HepG2 (cell line): ENCODE measurements at regions not wholly inside any gene's neighbourhood (a gene's known extent, or its start where the extent isn't known, plus 50 kb on each side); places are given as distances from the start of the nearest gene placed in this dataset.
"Not testable (repeated sequence)": the region's sequence is repeated elsewhere in the genome, so short reads cannot be mapped to it uniquely, and the experiment has no call there.

Experiments
- ATAC-seq: fragments of 200-7000 bp; cut with Tn5 transposase; 3 replicates; pipeline ENCODE4 v1.9.1; 2020; ENCODE audit warnings: mild to moderate bottlenecking, moderate library complexity
- BruUV-seq: library from RNA; stranded (reverse); fragments of 400-500 nt; replicated peaks from 2 replicates; lab custom pipeline; 2021; lab: Mats Ljungman, UMichigan
- CTCF ChIA-PET: fragments of 300-600 bp; formaldehyde crosslinking; extraction: SDS; loops from one replicate; lab custom pipeline; 2021; ENCODE audit warnings: low total read pairs, inconsistent platforms, low intra/inter-chr PET ratio; lab: Yijun Ruan, JAX
- POLR2A ChIA-PET: fragments of 350-600 bp; sonication (Branson Sonifier 250); formaldehyde crosslinking; loops from one replicate; lab custom pipeline; 2020; ENCODE audit warnings: antibody characterized with exemption, inconsistent platforms; lab: Yijun Ruan, JAX
- DNase-seq: peaks from one replicate; pipeline ENCODE4 v3.0.0-alpha.2; 2015; ENCODE audit warnings: low spot score
- FAIRE-seq: peaks from 3 replicates; lab custom pipeline; 2011; peaks lifted over from hg19 to GRCh38; lab: Jason Lieb, UNC
- H2AFZ ChIP-seq: one replicate; pipeline ENCODE4 v1.6.1; 2011; ENCODE audit warnings: low read length, inconsistent platforms
- H3K27ac ChIP-seq: fragments of 300-600 bp; 3 replicates; pipeline ENCODE4 v1.8.0; 2011; ENCODE audit warnings: mixed run types, mild to moderate bottlenecking, mixed read lengths, low read length, inconsistent platforms; ENCODE audit not compliant: insufficient read depth; ENCODE audit errors: extremely low read length
- H3K27me3 ChIP-seq, 2 experiments: fragments of 200-600 bp in 1 of 2; 2 replicates in 1 of 2; 3 replicates in 1 of 2; pipeline versions ENCODE4 v1.6.0 to v1.8.0; 2011; ENCODE audit warnings: low read length in 2 of 2, mild to moderate bottlenecking in 2 of 2, moderate library complexity in 2 of 2, inconsistent platforms in 1 of 2; ENCODE audit not compliant: insufficient read depth in 2 of 2, control insufficient read depth in 1 of 2
- H3K36me3 ChIP-seq, 2 experiments: fragments of 200-600 bp in 1 of 2; replicated peaks in 1 of 2; 2 replicates in 1 of 2; 3 replicates in 1 of 2; pipeline versions ENCODE4 v1.5.1 to v1.8.0; 2011; ENCODE audit warnings: low read length in 2 of 2, inconsistent platforms in 1 of 2; ENCODE audit not compliant: insufficient read depth in 2 of 2, control insufficient read depth in 1 of 2
- H3K4me1 ChIP-seq: 2 replicates; pipeline ENCODE4 v1.5.1; 2012; ENCODE audit warnings: low read length, inconsistent platforms; ENCODE audit not compliant: insufficient read depth
- H3K4me2 ChIP-seq: 2 replicates; pipeline ENCODE4 v1.6.0; 2011; ENCODE audit warnings: low read depth, low read length, inconsistent platforms
- H3K4me3 ChIP-seq, 3 experiments: fragments of 200-600 bp in 1 of 3; sonication (generic), shearing (Covaris generic) in 1 of 3; replicated peaks in 1 of 3; 2 replicates each; pipeline ENCODE4 v1.5.1; 2011 to 2016; ENCODE audit warnings: low read length in 3 of 3, inconsistent platforms in 2 of 3, low read depth in 2 of 3, mild to moderate bottlenecking in 2 of 3, control low read depth in 1 of 3, mixed read lengths in 1 of 3; ENCODE audit not compliant: insufficient read depth in 1 of 3
- H3K79me2 ChIP-seq: one replicate; pipeline ENCODE4 v1.6.1; 2011; ENCODE audit warnings: low read length, inconsistent platforms; ENCODE audit not compliant: insufficient read depth
- H3K9ac ChIP-seq: 2 replicates; pipeline ENCODE4 v1.6.0; 2011; ENCODE audit warnings: mild to moderate bottlenecking, low read depth, low read length, inconsistent platforms; ENCODE audit not compliant: insufficient read depth
- H3K9me3 ChIP-seq: 2 replicates; pipeline ENCODE4 v1.5.1; 2012; ENCODE audit warnings: mild to moderate bottlenecking, low read length
- H4K20me1 ChIP-seq: 2 replicates; pipeline ENCODE4 v1.6.0; 2011; ENCODE audit warnings: inconsistent platforms, mild to moderate bottlenecking, low read length, moderate library complexity; ENCODE audit not compliant: insufficient read depth
- AGO1 ChIP-seq: fragments of 200-400 bp; formaldehyde crosslinking; IDR thresholded peaks from 2 replicates; pipeline ENCODE4 v1.6.1; 2017; ENCODE audit warnings: mild to moderate bottlenecking, low read depth, low read length, moderate library complexity; ENCODE audit not compliant: poor library complexity, severe bottlenecking
- HOXA7 ChIP-seq: sonication (generic); formaldehyde crosslinking; IDR thresholded peaks from 2 replicates; pipeline ENCODE4 v1.8.1; 2022; ENCODE audit warnings: mild to moderate bottlenecking, missing genetic modification reagents, moderate library complexity
- IRF2 ChIP-seq: IDR thresholded peaks from 2 replicates; pipeline ENCODE4 v1.6.1; 2018; ENCODE audit warnings: missing genetic modification reagents, missing compliant biosample characterization
- MATR3 ChIP-seq: sonication (generic); formaldehyde crosslinking; IDR thresholded peaks from 2 replicates; pipeline ENCODE4 v1.4.0; 2020; ENCODE audit warnings: missing genetic modification reagents
- MXD1 ChIP-seq: sonication (generic); formaldehyde crosslinking; IDR thresholded peaks from 2 replicates; pipeline ENCODE4 v1.4.0; 2020; ENCODE audit warnings: mild to moderate bottlenecking, missing genetic modification reagents
- NR0B2 ChIP-seq: sonication (generic); formaldehyde crosslinking; IDR thresholded peaks from 2 replicates; pipeline ENCODE4 v1.4.0; 2020; ENCODE audit warnings: mild to moderate bottlenecking, missing genetic modification reagents
- REPIN1 ChIP-seq: sonication (generic); formaldehyde crosslinking; IDR thresholded peaks from 2 replicates; pipeline ENCODE4 v1.8.0; 2022; ENCODE audit warnings: missing genetic modification reagents, low read depth, mild to moderate bottlenecking, borderline replicate concordance
- SAFB2 ChIP-seq: sonication (generic); formaldehyde crosslinking; IDR thresholded peaks from 2 replicates; pipeline ENCODE4 v1.5.1; 2020; ENCODE audit warnings: missing genetic modification reagents, low read depth, mild to moderate bottlenecking, borderline replicate concordance
- SMAD3 ChIP-seq: sonication (generic); formaldehyde crosslinking; IDR thresholded peaks from 2 replicates; pipeline ENCODE4 v1.4.0; 2020; ENCODE audit warnings: missing genetic modification reagents
- SNAPC2 ChIP-seq: sonication (generic); formaldehyde crosslinking; IDR thresholded peaks from 2 replicates; pipeline ENCODE4 v1.8.1; 2022; ENCODE audit warnings: mild to moderate bottlenecking, missing genetic modification reagents
- SSRP1 ChIP-seq: IDR thresholded peaks from 2 replicates; pipeline ENCODE4 v1.6.1; 2016; ENCODE audit warnings: control low read depth
- ZNF879 ChIP-seq: sonication (generic); formaldehyde crosslinking; IDR thresholded peaks from 2 replicates; pipeline ENCODE4 v1.8.1; 2023; ENCODE audit warnings: missing genetic modification reagents
- ZSCAN30 ChIP-seq: sonication (generic); formaldehyde crosslinking; IDR thresholded peaks from 2 replicates; pipeline ENCODE4 v1.5.0; 2020; ENCODE audit warnings: mild to moderate bottlenecking, missing genetic modification reagents
- WGBS: methylation state at CpG from one replicate; pipeline ENCODE4 v1.1.6; 2017; ENCODE audit warnings: low lambda C conversion rate; 5-methylcytosine and 5-hydroxymethylcytosine counted together
- in situ Hi-C: cut with HindIII; loops from 2 replicates; pipeline ENCODE4 v1.10.0; 2017; ENCODE audit warnings: low pct_unique_long_range_greater_than_20kb; ENCODE audit not compliant: extremely low pct_ligation_motif_present
- intact Hi-C: fragments of 100-400 bp; cut with micrococcal nuclease; formaldehyde crosslinking; loops from one replicate; pipeline ENCODE4 v1.10.0; 2022; ENCODE audit not compliant: unreplicated experiment
- TF ChIP-seq, protein P1 (sequence below): sonication (generic); formaldehyde crosslinking; IDR thresholded peaks from 2 replicates; pipeline ENCODE4 v1.5.0; 2020; ENCODE audit warnings: mild to moderate bottlenecking, missing genetic modification reagents, borderline replicate concordance
- TF ChIP-seq, protein P2 (sequence below): sonication (generic); formaldehyde crosslinking; IDR thresholded peaks from 2 replicates; pipeline ENCODE4 v1.4.0; 2020; ENCODE audit warnings: missing genetic modification reagents; ENCODE audit errors: not compliant biosample characterization

DNA sequence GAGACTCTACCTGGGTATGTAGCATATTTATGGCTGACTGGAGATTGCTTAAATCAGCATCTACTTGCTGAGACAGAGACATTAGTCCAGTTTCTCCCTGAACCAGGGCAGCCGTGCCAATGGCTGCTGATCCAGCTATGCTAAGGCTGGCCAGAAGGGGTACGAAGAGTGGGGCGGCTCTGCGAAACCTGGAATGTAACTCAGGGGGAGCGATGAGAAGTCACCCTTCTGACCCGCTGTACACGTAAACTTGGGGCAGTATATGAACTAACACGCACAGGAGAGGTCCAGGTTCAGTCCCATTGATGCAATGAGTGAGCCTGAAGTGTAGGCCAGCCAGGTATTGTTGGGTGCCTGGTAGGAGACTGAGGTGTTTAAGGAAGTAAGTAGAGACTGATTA lies 73.7 kb downstream of the PRR15 start (continued):
- TF ChIP-seq REPIN1 (no peak), ZSCAN30 (CRISPR knock-in tag) (no peak), NR0B2 (no peak), AGO1 (no peak), SNAPC2 (CRISPR knock-in tag) (no peak)

DNA sequence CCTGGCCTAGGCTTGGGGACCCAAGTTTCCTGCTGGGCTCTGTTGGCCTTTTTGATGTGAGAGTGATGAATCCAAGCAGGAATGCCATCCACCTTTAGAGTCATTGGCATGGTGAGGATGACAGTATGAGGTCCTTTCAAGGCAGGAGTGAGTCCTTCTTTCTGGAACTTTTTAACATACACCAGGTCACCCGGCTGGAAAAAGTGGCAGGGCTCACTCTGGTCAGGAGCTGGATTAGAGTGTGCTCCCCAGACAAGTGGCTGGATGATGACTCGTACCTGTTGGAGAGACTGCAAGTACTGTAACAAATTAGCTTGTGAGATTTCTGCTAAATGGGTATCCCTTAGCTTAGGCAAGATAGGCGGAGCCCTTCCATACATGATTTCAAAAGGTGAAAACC lies 75.2 kb downstream of the PRR15 start:
- WGBS: 94% methylated on average over 3 of the region's 3 CpGs
- H2AFZ ChIP-seq, BruUV-seq, H3K4me2 ChIP-seq, POLR2A ChIA-PET, DNase-seq, H3K27ac ChIP-seq, CTCF ChIA-PET, H3K4me3 ChIP-seq, ATAC-seq, FAIRE-seq, H3K27me3 ChIP-seq, H3K79me2 ChIP-seq, H3K36me3 ChIP-seq, H4K20me1 ChIP-seq, H3K9me3 ChIP-seq, in situ Hi-C loops, intact Hi-C loops, H3K9ac ChIP-seq: not testable (repeated sequence)
- peaks cover 16% of the 10 kb centered on the region for H3K4me1 ChIP-seq

DNA sequence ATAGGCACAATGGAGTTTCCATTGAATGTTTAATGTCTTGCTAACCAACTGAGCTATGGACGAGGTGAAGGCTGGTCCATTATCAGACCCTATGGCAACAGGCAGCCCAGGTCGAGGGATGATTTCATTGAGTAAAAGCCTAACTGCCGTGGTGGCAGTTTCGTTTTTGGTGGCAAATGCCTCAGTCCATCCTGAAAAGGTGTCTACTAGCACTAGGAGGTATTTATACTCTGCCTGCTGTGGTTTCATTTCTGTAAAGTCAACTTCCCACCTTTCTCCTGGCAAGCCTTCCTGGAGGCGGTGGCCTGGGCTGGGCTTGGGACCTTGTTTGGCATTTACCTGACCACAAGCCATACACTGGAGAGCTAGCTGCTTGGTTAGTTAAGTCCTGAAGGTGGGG lies 75.8 kb downstream of the PRR15 start:
- no peak overlapping the region for H3K4me3 ChIP-seq
- intact Hi-C loops (no loop called here), in situ Hi-C loops (no loop called here)
- no peak overlapping the region for H3K9ac ChIP-seq
- 82% methylated on average over 5 of the region's 5 CpGs for WGBS
- ATAC-seq (no peak), DNase-seq (no peak), FAIRE-seq (no peak)
- POLR2A ChIA-PET: no interaction called here
- no peaks in the 10 kb centered on the region for H4K20me1 ChIP-seq
- H3K4me2 ChIP-seq: no peak overlapping the region
- H2AFZ ChIP-seq: no peak overlapping the region
- CTCF ChIA-PET: no interaction called here
- no peaks in the 10 kb centered on the region for H3K9me3 ChIP-seq
- H3K4me1 ChIP-seq: peaks cover 16% of the 10 kb centered on the region
- BruUV-seq: no TSS peak
- no peaks in the 10 kb centered on the region for H3K27me3 ChIP-seq
- no peaks in the 10 kb centered on the region for H3K79me2 ChIP-seq
- no peaks in the 10 kb centered on the region for H3K36me3 ChIP-seq
- H3K27ac ChIP-seq: no peak overlapping the region
- TF ChIP-seq HOXA7 (CRISPR knock-in tag) (no peak), MXD1 (no peak), SAFB2 (CRISPR knock-in tag) (no peak), ZNF879 (CRISPR knock-in tag) (no peak), SMAD3 (CRISPR knock-in tag) (no peak), MATR3 (CRISPR knock-in tag) (no peak), SSRP1 (no peak), IRF2 (CRISPR knock-in tag) (no peak)
- TF ChIP-seq, protein P1, sequence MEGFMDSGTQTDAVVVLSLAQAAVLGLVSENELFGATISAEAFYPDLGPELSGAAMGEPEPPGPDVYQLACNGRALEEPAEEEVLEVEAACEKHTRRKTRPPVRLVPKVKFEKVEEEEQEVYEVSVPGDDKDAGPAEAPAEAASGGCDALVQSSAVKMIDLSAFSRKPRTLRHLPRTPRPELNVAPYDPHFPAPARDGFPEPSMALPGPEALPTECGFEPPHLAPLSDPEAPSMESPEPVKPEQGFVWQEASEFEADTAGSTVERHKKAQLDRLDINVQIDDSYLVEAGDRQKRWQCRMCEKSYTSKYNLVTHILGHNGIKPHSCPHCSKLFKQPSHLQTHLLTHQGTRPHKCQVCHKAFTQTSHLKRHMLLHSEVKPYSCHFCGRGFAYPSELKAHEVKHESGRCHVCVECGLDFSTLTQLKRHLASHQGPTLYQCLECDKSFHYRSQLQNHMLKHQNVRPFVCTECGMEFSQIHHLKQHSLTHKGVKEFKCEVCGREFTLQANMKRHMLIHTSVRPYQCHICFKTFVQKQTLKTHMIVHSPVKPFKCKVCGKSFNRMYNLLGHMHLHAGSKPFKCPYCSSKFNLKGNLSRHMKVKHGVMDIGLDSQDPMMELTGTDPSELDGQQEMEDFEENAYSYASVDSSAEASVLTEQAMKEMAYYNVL: no peak
- TF ChIP-seq, protein P2, sequence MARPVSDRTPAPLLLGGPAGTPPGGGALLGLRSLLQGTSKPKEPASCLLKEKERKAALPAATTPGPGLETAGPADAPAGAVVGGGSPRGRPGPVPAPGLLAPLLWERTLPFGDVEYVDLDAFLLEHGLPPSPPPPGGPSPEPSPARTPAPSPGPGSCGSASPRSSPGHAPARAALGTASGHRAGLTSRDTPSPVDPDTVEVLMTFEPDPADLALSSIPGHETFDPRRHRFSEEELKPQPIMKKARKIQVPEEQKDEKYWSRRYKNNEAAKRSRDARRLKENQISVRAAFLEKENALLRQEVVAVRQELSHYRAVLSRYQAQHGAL (CRISPR knock-in tag): no peak
